ENCODE measurements at regions not wholly inside any gene's neighbourhood (a gene's known extent, or its start where the extent isn't known, plus 50 kb on each side); places are given as distances from the start of the nearest gene placed in this dataset.

DNA sequence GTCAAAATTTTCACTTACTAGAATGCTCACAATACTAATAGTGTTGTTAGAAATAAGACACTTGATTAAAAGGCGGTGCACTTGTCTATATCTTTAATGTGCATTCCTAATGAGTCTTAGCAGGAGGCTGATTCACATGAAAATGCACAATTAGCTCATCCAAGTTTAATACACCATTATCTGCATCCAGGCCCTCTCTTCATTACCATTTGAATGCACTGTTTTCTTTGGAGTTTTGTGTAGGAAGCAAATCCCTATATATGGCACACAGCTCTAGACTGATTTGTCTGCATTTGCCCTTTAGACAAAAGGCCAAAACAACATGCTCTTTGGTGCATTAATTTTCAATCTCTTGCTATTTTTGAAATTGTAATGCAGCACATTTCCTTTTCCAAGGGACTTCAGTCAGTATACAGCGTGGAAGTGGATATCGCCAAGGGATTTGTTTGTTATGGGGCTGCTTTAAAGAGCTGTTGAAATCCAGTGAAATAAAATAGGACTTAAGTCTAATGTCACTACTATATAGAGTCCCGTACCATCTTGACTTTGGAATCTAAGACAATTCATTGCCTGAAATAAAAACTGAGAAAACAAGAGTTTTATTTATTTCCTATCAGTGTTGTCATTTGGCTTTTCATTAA, 257.6 kb upstream of the CPHXL start:
- no peak overlapping the region for H4K8ac ChIP-seq (ENCODE audit: low read depth in 2 of 2, low read length in 2 of 2)

More for the DNA sequence above, 257.6 kb upstream of the CPHXL start:
- intact Hi-C loops (cut with micrococcal nuclease) (no loop called here), dilution Hi-C loops (cut with HindIII; ENCODE audit: low sequenced_read_pairs, unreplicated experiment) (no loop called here), in situ Hi-C loops (cut with MboI; ENCODE audit: low sequenced_read_pairs) (no loop called here)
- no peak overlapping the region for H2AK5ac ChIP-seq (ENCODE audit: low read depth, low read length)
- no peak overlapping the region for H4K5ac ChIP-seq (ENCODE audit: low read depth, low read length)
- no peak overlapping the region for H2AFZ ChIP-seq (replicated peaks; ENCODE audit: low read length, poor library complexity)
- no peak overlapping the region for H3K4me2 ChIP-seq (ENCODE audit: low read depth, low read length)
- H2BK5ac ChIP-seq (ENCODE audit: low read depth, low read length, poor library complexity, severe bottlenecking), result no peak overlapping the region
- CTCF ChIA-PET, result no interaction called here
- no peak overlapping the region for H2AK9ac ChIP-seq (replicated peaks; ENCODE audit: low read depth, low read length, poor library complexity)
- no peaks in the 10 kb centered on the region for H3K27me3 ChIP-seq (ENCODE audit: control insufficient read depth, insufficient read depth, low read length)
- H3K27ac ChIP-seq (ENCODE audit: insufficient read depth, low read length), result no peak overlapping the region
- BruUV-seq (replicated peaks), result no TSS peak
- no peak overlapping the region for H2BK120ac ChIP-seq (ENCODE audit: low read depth, low read length)
- no peaks in the 10 kb centered on the region for H3K79me1 ChIP-seq (ENCODE audit: low read depth in 1 of 2, low read length in 2 of 2)
- H3K9ac ChIP-seq (ENCODE audit: low read depth, low read length), result no peak overlapping the region
- no peaks in the 10 kb centered on the region for H3K36me3 ChIP-seq (ENCODE audit: control insufficient read depth, insufficient read depth, low read length)
- ATAC-seq (ENCODE audit: low read depth) (no peak), DNase-seq (no peak)
- POLR2A ChIA-PET (ENCODE audit: unreplicated experiment), result no interaction called here
- H3K4me3 ChIP-seq (ENCODE audit: insufficient read depth, low read depth, low read length), result no peak overlapping the region
- no peak overlapping the region for H4K91ac ChIP-seq (ENCODE audit: insufficient read depth, low read depth, low read length)
- H3K14ac ChIP-seq (replicated peaks; ENCODE audit: low read depth, low read length), result no peak overlapping the region
- H3K23ac ChIP-seq (ENCODE audit: low read depth, low read length), result no peak overlapping the region
- H3K9me1 ChIP-seq (ENCODE audit: insufficient read depth, low read length), result no peaks in the 10 kb centered on the region
- no CpG with 5 or more reads among the region's 4 CpGs for WGBS, 2 experiments (ENCODE audit: extremely low coverage in 2 of 2, insufficient read length in 1 of 2)
- peaks cover 2% of the 10 kb centered on the region; the same call in 1 of the 2 replicates for H3K9me3 ChIP-seq (ENCODE audit: control insufficient read depth, insufficient read depth, low read length)
- no peak overlapping the region for H2BK20ac ChIP-seq (ENCODE audit: low read depth, low read length)
- H4K20me1 ChIP-seq (ENCODE audit: insufficient read depth, low read length), result no peaks in the 10 kb centered on the region
- H3K4me1 ChIP-seq (ENCODE audit: control insufficient read depth, insufficient read depth, low read length), result no peaks in the 10 kb centered on the region
- no peak overlapping the region for H3K4ac ChIP-seq (ENCODE audit: low read depth, low read length)
- no peak overlapping the region for H2BK15ac ChIP-seq (ENCODE audit: low read depth, low read length)
- H3K18ac ChIP-seq (ENCODE audit: low read depth, low read length), result no peak overlapping the region
- no peak overlapping the region for H3K56ac ChIP-seq (ENCODE audit: extremely low read depth, insufficient read depth, low read length)
- TF ChIP-seq SMC3 (IDR thresholded peaks at IDR 0.05; ENCODE audit: low read depth, low read length) (no peak), BHLHE40 (IDR thresholded peaks at IDR 0.05; ENCODE audit: low read depth, low read length) (no peak), RAD21 (IDR thresholded peaks at IDR 0.05; ENCODE audit: low read length) (no peak), CEBPB (IDR thresholded peaks at IDR 0.05; ENCODE audit: low read depth, low read length) (no peak), MAFK (IDR thresholded peaks at IDR 0.05; ENCODE audit: low read depth, low read length) (no peak), POLR2A (IDR thresholded peaks at IDR 0.05; ENCODE audit: low read depth, low read length) (no peak), MAZ (IDR thresholded peaks at IDR 0.05; ENCODE audit: borderline replicate concordance, low read depth, low read length) (no peak), CHD1 (IDR thresholded peaks at IDR 0.05; ENCODE audit: low read depth, low read length) (no peak), NFE2L2 (IDR thresholded peaks at IDR 0.05; ENCODE audit: low read depth, low read length) (no peak), RCOR1 (IDR thresholded peaks at IDR 0.05; ENCODE audit: insufficient replicate concordance, low read length) (no peak)
- TF ChIP-seq, protein P1, sequence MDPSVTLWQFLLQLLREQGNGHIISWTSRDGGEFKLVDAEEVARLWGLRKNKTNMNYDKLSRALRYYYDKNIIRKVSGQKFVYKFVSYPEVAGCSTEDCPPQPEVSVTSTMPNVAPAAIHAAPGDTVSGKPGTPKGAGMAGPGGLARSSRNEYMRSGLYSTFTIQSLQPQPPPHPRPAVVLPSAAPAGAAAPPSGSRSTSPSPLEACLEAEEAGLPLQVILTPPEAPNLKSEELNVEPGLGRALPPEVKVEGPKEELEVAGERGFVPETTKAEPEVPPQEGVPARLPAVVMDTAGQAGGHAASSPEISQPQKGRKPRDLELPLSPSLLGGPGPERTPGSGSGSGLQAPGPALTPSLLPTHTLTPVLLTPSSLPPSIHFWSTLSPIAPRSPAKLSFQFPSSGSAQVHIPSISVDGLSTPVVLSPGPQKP (IDR thresholded peaks at IDR 0.05; ENCODE audit: borderline replicate concordance, low read depth, low read length), result no peak
- TF ChIP-seq, protein P2, sequence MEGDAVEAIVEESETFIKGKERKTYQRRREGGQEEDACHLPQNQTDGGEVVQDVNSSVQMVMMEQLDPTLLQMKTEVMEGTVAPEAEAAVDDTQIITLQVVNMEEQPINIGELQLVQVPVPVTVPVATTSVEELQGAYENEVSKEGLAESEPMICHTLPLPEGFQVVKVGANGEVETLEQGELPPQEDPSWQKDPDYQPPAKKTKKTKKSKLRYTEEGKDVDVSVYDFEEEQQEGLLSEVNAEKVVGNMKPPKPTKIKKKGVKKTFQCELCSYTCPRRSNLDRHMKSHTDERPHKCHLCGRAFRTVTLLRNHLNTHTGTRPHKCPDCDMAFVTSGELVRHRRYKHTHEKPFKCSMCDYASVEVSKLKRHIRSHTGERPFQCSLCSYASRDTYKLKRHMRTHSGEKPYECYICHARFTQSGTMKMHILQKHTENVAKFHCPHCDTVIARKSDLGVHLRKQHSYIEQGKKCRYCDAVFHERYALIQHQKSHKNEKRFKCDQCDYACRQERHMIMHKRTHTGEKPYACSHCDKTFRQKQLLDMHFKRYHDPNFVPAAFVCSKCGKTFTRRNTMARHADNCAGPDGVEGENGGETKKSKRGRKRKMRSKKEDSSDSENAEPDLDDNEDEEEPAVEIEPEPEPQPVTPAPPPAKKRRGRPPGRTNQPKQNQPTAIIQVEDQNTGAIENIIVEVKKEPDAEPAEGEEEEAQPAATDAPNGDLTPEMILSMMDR (conservative IDR thresholded peaks at IDR 0.05; ENCODE audit: low read depth, low read length), result no peak
- TF ChIP-seq, protein P3, sequence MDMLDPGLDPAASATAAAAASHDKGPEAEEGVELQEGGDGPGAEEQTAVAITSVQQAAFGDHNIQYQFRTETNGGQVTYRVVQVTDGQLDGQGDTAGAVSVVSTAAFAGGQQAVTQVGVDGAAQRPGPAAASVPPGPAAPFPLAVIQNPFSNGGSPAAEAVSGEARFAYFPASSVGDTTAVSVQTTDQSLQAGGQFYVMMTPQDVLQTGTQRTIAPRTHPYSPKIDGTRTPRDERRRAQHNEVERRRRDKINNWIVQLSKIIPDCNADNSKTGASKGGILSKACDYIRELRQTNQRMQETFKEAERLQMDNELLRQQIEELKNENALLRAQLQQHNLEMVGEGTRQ (IDR thresholded peaks at IDR 0.05; ENCODE audit: low read depth, low read length), result no peak

All from IMR-90 (cell line).